Neural progenitor cell (in vitro differentiated cells): ENCODE measurements at regions not wholly inside any gene's neighbourhood (a gene's known extent, or its start where the extent isn't known, plus 50 kb on each side); places are given as distances from the start of the nearest gene placed in this dataset.

Experiments used
- DNase-seq: peaks from one replicate; pipeline ENCODE4 v3.0.0-alpha.2; 2016; ENCODE audit warnings: low spot score
- H2AFZ ChIP-seq: fragments of 200-600 bp; sonication (generic); replicated peaks from 2 replicates; pipeline ENCODE4 v1.6.1; 2016; ENCODE audit warnings: antibody characterized with exemption
- H3F3A ChIP-seq: fragments of 200-600 bp; sonication (generic); 2 replicates; pipeline ENCODE4 v1.6.1; 2016; ENCODE audit warnings: antibody characterized with exemption, low read depth
- H3K27ac ChIP-seq: fragments of 200-600 bp; sonication (generic); 2 replicates; pipeline ENCODE4 v1.5.1; 2016; ENCODE audit warnings: mild to moderate bottlenecking
- H3K27me3 ChIP-seq: fragments of 200-600 bp; sonication (generic); 2 replicates; pipeline ENCODE4 v1.6.1; 2016; ENCODE audit warnings: mild to moderate bottlenecking, moderate library complexity
- H3K36me3 ChIP-seq: fragments of 200-600 bp; sonication (generic); 2 replicates; pipeline ENCODE4 v1.5.1; 2016
- H3K4me1 ChIP-seq: fragments of 200-600 bp; sonication (generic); 2 replicates; pipeline ENCODE4 v1.6.1; 2016; ENCODE audit warnings: mixed run types
- H3K4me2 ChIP-seq: fragments of 200-600 bp; sonication (generic); 2 replicates; pipeline ENCODE4 v1.6.1; 2016
- H3K4me3 ChIP-seq: fragments of 200-600 bp; sonication (generic); 2 replicates; pipeline ENCODE4 v1.5.1; 2016
- H3K79me2 ChIP-seq: fragments of 200-600 bp; sonication (generic); 2 replicates; pipeline ENCODE4 v1.6.1; 2016; ENCODE audit warnings: low read depth
- H3K9ac ChIP-seq: fragments of 200-600 bp; sonication (generic); 2 replicates; pipeline ENCODE4 v1.6.1; 2016
- H3K9me3 ChIP-seq: fragments of 200-600 bp; sonication (generic); 2 replicates; pipeline ENCODE4 v1.5.1; 2016; ENCODE audit warnings: low read depth
- H4K20me1 ChIP-seq: fragments of 200-600 bp; sonication (generic); 2 replicates; pipeline ENCODE4 v1.6.1; 2016; ENCODE audit warnings: low read depth
- H3K27ac Mint-ChIP-seq: 3 replicates; pipeline ENCODE4 v1.8.0; 2021; ENCODE audit warnings: mixed read lengths
- H3K27me3 Mint-ChIP-seq: 2 replicates; pipeline ENCODE4 v1.8.0; 2022; ENCODE audit warnings: low read depth, mild to moderate bottlenecking, inconsistent platforms, moderate library complexity, mixed read lengths; ENCODE audit not compliant: insufficient read depth
- H3K36me3 Mint-ChIP-seq: 3 replicates; pipeline ENCODE4 v1.8.0; 2021; ENCODE audit warnings: mixed read lengths
- H3K4me1 Mint-ChIP-seq: 3 replicates; pipeline ENCODE4 v1.8.0; 2021; ENCODE audit warnings: mixed read lengths
- H3K4me3 Mint-ChIP-seq: 3 replicates; pipeline ENCODE4 v1.8.0; 2021; ENCODE audit warnings: mild to moderate bottlenecking, moderate library complexity, mixed read lengths
- H3K9me3 Mint-ChIP-seq: 3 replicates; pipeline ENCODE4 v1.8.0; 2020; ENCODE audit warnings: mixed read lengths
- EZH2 ChIP-seq: fragments of 200-600 bp; sonication (generic); IDR thresholded peaks from 2 replicates; pipeline ENCODE4 v1.6.1; 2017; ENCODE audit warnings: antibody characterized with exemption, mild to moderate bottlenecking, moderate library complexity
- EZH2phosphoT487 ChIP-seq: fragments of 200-600 bp; sonication (generic); IDR thresholded peaks from 2 replicates; pipeline ENCODE4 v1.6.1; 2017; ENCODE audit warnings: antibody characterized with exemption
- TF ChIP-seq, protein P1 (sequence below): fragments of 200-600 bp; sonication (generic); IDR thresholded peaks from 2 replicates; pipeline ENCODE4 v1.5.1; 2017; ENCODE audit warnings: antibody characterized with exemption, mild to moderate bottlenecking

DNA sequence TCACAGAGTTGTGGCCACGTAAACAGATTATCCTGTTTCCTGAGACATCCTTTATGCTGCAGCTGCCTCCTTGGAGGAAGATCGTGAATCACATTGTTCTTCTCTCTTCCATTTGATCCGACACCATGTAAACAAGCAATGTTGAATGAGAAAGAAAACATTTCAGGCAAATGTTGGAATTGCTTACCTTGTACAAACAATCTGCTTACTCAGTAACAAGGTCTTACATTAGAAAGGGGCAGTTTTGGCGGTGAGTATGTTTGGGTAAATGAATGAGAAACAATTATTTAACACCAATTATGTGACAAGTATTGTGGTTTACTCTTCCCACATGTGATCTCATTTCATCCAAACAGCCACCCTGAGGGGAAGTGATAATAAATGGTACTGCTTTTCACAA lies 637.8 kb downstream of the RAB28 start:
- no peak overlapping the region for H3K27ac Mint-ChIP-seq

DNA sequence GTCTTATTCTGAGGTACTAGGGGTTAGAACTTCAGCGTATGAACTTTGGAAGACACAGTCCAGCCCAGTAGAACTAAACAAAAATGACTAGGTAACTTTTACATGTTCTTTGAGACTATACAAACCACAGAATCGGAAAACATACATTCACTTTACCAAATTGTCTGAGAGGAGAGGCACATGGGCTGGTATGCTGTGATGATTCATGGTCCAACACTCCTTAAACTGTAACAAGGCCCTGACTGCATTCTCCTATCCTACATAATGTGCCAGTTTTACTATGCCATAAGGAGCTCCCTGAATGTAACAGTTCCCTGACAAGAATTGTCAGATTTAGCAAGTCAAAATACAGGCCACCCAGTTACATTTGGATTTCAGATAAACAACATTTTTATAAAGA lies 640.0 kb downstream of the RAB28 start:
- Mint-ChIP-seq H3K36me3 (no peaks in the 10 kb centered on the region), H3K4me3 (no peak overlapping the region), H3K27ac (no peak overlapping the region), H3K27me3 (no peaks in the 10 kb centered on the region), H3K4me1 (peaks cover 19% of the 10 kb centered on the region), H3K9me3 (no peaks in the 10 kb centered on the region)
- no peak overlapping the region for H3K27ac ChIP-seq
- no peaks in the 10 kb centered on the region for H4K20me1 ChIP-seq
- no peak for DNase-seq
- no peak overlapping the region for H3K9ac ChIP-seq
- H3K27me3 ChIP-seq = no peaks in the 10 kb centered on the region
- no peaks in the 10 kb centered on the region for H3K36me3 ChIP-seq
- no peak overlapping the region for H3K4me3 ChIP-seq
- H3K4me1 ChIP-seq = peaks cover 10% of the 10 kb centered on the region
- H3K79me2 ChIP-seq = no peaks in the 10 kb centered on the region
- H3K4me2 ChIP-seq = no peak overlapping the region
- no peak overlapping the region for H2AFZ ChIP-seq
- H3K9me3 ChIP-seq = no peaks in the 10 kb centered on the region
- no peaks in the 10 kb centered on the region for H3F3A ChIP-seq
- TF ChIP-seq EZH2 = no peak
- TF ChIP-seq, protein P1, sequence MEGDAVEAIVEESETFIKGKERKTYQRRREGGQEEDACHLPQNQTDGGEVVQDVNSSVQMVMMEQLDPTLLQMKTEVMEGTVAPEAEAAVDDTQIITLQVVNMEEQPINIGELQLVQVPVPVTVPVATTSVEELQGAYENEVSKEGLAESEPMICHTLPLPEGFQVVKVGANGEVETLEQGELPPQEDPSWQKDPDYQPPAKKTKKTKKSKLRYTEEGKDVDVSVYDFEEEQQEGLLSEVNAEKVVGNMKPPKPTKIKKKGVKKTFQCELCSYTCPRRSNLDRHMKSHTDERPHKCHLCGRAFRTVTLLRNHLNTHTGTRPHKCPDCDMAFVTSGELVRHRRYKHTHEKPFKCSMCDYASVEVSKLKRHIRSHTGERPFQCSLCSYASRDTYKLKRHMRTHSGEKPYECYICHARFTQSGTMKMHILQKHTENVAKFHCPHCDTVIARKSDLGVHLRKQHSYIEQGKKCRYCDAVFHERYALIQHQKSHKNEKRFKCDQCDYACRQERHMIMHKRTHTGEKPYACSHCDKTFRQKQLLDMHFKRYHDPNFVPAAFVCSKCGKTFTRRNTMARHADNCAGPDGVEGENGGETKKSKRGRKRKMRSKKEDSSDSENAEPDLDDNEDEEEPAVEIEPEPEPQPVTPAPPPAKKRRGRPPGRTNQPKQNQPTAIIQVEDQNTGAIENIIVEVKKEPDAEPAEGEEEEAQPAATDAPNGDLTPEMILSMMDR = no peak
- no peak for TF ChIP-seq EZH2phosphoT487

More for the DNA sequence above, 637.8 kb downstream of the RAB28 start:
- Histone ChIP-seq H3K27me3 (no peaks in the 10 kb centered on the region), H3K36me3 (no peaks in the 10 kb centered on the region), H4K20me1 (no peaks in the 10 kb centered on the region), H3K79me2 (no peaks in the 10 kb centered on the region), H3K4me1 (peaks cover 10% of the 10 kb centered on the region), H3F3A (no peaks in the 10 kb centered on the region), H3K27ac (no peak overlapping the region), H3K4me2 (no peak overlapping the region), H3K9me3 (no peaks in the 10 kb centered on the region), H3K4me3 (no peak overlapping the region), H2AFZ (no peak overlapping the region), H3K9ac (no peak overlapping the region)
- TF ChIP-seq, protein P1 = no peak
- TF ChIP-seq EZH2phosphoT487 = no peak
- no peak for TF ChIP-seq EZH2
- H3K4me3 Mint-ChIP-seq = no peak overlapping the region
- no peaks in the 10 kb centered on the region for H3K27me3 Mint-ChIP-seq
- DNase-seq = peak; percentile 43
- H3K9me3 Mint-ChIP-seq = no peaks in the 10 kb centered on the region
- H3K4me1 Mint-ChIP-seq = peaks cover 24% of the 10 kb centered on the region
- no peaks in the 10 kb centered on the region for H3K36me3 Mint-ChIP-seq

DNA sequence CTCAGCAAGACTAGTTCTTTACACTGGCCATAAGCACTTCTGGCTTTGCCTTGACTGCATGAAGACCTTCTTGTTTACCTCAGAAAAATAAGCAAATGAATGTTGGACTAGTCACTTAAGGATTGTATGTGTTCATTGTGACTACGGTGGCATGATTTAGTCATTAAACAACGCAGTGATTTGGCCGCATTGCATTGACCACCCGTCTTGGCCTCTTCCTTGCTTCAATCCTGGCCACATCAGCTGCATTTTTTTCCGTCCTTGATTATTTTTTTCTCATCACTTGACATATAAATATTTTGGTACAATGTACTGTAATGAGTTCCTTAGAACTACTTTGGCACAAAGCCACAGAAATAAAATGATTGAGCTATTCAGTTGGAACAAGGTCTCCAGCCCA lies 656.2 kb downstream of the RAB28 start:
- no peak overlapping the region for H3K4me3 Mint-ChIP-seq
- H3K36me3 Mint-ChIP-seq = no peaks in the 10 kb centered on the region
- no peak for DNase-seq
- Histone ChIP-seq H3K36me3 (no peaks in the 10 kb centered on the region), H3K9me3 (no peaks in the 10 kb centered on the region), H3K9ac (no peak overlapping the region), H2AFZ (no peak overlapping the region), H3K27ac (no peak overlapping the region), H3K4me2 (no peak overlapping the region), H3K79me2 (no peaks in the 10 kb centered on the region), H4K20me1 (no peaks in the 10 kb centered on the region), H3F3A (no peaks in the 10 kb centered on the region), H3K27me3 (no peaks in the 10 kb centered on the region), H3K4me1 (no peaks in the 10 kb centered on the region), H3K4me3 (no peak overlapping the region)
- TF ChIP-seq EZH2phosphoT487 = no peak
- TF ChIP-seq, protein P1 = no peak
- TF ChIP-seq EZH2 = no peak
- no peaks in the 10 kb centered on the region for H3K9me3 Mint-ChIP-seq
- H3K27me3 Mint-ChIP-seq = no peaks in the 10 kb centered on the region
- no peak overlapping the region for H3K27ac Mint-ChIP-seq
- H3K4me1 Mint-ChIP-seq = no peaks in the 10 kb centered on the region

DNA sequence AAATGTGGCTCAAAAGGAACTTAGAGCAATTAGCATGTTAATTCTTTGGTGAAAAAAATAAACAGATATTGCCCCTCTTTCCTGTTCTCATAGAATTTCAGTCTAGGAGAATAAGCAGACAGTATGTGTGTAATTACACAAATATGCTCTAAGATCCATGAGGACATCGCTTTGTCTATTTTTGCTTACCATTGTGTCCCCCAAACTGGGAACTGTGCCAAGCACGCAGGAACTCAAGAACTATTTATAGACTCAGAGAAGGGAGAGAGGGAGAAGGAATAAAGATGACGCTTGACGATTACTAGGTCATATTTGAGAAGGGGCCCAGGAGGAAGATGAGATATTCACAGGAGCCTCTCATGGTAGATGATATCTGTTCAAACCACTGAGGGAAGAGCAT lies 692.6 kb downstream of the RAB28 start:
- Histone ChIP-seq H2AFZ (no peak overlapping the region), H4K20me1 (no peaks in the 10 kb centered on the region), H3K27ac (no peak overlapping the region), H3K27me3 (no peaks in the 10 kb centered on the region), H3K79me2 (no peaks in the 10 kb centered on the region), H3K9me3 (no peaks in the 10 kb centered on the region), H3K4me3 (no peak overlapping the region), H3F3A (no peaks in the 10 kb centered on the region), H3K4me1 (no peaks in the 10 kb centered on the region), H3K4me2 (no peak overlapping the region), H3K9ac (no peak overlapping the region), H3K36me3 (no peaks in the 10 kb centered on the region)
- Mint-ChIP-seq H3K4me3 (no peak overlapping the region), H3K9me3 (no peaks in the 10 kb centered on the region), H3K36me3 (no peaks in the 10 kb centered on the region), H3K27me3 (peaks cover 5% of the 10 kb centered on the region), H3K4me1 (no peaks in the 10 kb centered on the region), H3K27ac (no peak overlapping the region)
- no peak for TF ChIP-seq EZH2phosphoT487
- TF ChIP-seq, protein P1 = no peak
- TF ChIP-seq EZH2 = no peak
- DNase-seq = no peak
